Stimulated activated CD4-positive, alpha-beta T cell treated with anti-CD3 and anti-CD28 coated beads, Interleukin-1b, Interleukin-23, amount 100 ng/mL, for 1 hour (primary cell): ENCODE measurements at regions not wholly inside any gene's neighbourhood (a gene's known extent, or its start where the extent isn't known, plus 50 kb on each side); places are given as distances from the start of the nearest gene placed in this dataset.

Source experiments
- DNase-seq, 2 donors: peaks; one replicate each; pipeline ENCODE4 v3.0.0-alpha.2; 2020; ENCODE audit warnings: low read depth in 2 of 2

- DNase-seq: no peak
Measured at GRCh38 chr2:18009891-18010290, 131.4 kb downstream of the KCNS3 start.

- DNase-seq: no peak
Measured at GRCh38 chr2:18005411-18005810, 126.9 kb downstream of the KCNS3 start.

- DNase-seq: no peak
Measured at GRCh38 chr2:18001671-18002070, 123.2 kb downstream of the KCNS3 start.

GRCh38 chr2:17996978-17997377, 118.5 kb downstream of the KCNS3 start:
- DNase-seq: no peak

- DNase-seq: no peak
Measured at GRCh38 chr2:17995593-17995992, 117.1 kb downstream of the KCNS3 start.
